ENCODE measurements at regions not wholly inside any gene's neighbourhood (a gene's known extent, or its start where the extent isn't known, plus 50 kb on each side); places are given as distances from the start of the nearest gene placed in this dataset.

DNA sequence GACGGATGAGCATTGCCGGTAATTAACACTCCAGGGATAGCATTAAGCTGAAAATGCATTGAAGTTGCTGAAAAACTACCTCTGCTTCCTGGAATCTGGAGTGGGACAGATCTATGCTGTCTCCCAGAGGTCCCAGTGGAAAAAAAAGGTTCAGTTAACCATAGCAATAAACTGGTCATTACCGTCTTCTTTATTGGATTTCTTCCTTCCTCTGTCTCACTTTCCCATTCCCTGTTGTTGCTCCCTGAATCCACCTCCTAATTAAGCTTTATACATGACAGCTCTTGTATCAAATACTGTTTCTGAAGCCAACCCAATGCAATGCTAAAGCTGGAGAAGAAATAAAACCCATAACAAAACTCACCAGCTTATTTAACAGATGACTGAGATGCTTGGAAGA is 1805.9 kb downstream of the NCAM2 start:
- TF ChIP-seq, protein P1, sequence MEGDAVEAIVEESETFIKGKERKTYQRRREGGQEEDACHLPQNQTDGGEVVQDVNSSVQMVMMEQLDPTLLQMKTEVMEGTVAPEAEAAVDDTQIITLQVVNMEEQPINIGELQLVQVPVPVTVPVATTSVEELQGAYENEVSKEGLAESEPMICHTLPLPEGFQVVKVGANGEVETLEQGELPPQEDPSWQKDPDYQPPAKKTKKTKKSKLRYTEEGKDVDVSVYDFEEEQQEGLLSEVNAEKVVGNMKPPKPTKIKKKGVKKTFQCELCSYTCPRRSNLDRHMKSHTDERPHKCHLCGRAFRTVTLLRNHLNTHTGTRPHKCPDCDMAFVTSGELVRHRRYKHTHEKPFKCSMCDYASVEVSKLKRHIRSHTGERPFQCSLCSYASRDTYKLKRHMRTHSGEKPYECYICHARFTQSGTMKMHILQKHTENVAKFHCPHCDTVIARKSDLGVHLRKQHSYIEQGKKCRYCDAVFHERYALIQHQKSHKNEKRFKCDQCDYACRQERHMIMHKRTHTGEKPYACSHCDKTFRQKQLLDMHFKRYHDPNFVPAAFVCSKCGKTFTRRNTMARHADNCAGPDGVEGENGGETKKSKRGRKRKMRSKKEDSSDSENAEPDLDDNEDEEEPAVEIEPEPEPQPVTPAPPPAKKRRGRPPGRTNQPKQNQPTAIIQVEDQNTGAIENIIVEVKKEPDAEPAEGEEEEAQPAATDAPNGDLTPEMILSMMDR (IDR thresholded peaks at IDR 0.05; ENCODE audit: low read depth, low read length), result no peak
- no peak for TF ChIP-seq EZH2phosphoT487 (IDR thresholded peaks at IDR 0.05; ENCODE audit: low read depth)

All from OCI-LY3 (cell line).